ENCODE measurements at regions not wholly inside any gene's neighbourhood (a gene's known extent, or its start where the extent isn't known, plus 50 kb on each side); places are given as distances from the start of the nearest gene placed in this dataset.

DNA sequence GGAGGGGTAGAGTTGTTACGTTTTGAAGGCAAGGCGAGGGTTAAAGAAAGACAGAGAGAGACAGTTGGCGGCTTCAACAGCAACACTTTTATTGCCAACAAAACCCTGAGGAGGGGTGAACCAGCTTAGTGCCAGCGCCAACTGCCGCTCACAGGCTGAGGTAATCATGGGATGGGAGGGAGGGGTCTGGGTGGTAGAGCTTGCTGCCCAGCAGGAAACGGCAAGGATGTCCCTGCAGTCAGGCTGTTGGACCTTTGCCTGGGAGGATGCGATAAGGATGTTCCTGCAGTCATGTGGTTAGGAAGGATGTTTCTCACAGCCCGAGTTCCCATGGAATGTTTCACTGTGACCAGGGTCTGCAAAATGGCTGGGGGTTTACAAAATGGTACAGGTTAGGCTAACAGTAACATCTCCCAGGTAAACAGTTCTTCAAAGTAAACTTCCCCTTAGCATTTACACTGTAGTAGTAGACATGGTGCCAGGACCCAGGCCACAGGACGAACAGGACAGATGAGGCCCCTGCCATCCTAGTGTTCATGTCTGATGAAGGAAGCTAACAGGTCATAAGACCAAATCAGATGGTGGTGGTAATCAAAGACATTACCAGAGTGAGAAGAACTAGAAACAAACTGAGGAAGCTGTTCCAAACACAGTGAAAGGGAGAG is 647.3 kb upstream of the DEFB115 start:
- Histone ChIP-seq H3K9ac (ENCODE audit: low read length) (no peak overlapping the region), H3K4me1 (ENCODE audit: insufficient read depth, low read length) (no peaks in the 10 kb centered on the region), H3K79me2 (ENCODE audit: insufficient read depth, low read length) (no peaks in the 10 kb centered on the region), H4K20me1 (ENCODE audit: insufficient read depth, low read length) (no peaks in the 10 kb centered on the region), H3K4me3 (ENCODE audit: insufficient read depth, low read depth, low read length) (no peak overlapping the region), H3K9me3 (ENCODE audit: insufficient read depth, low read depth, low read length) (peaks cover 16% of the 10 kb centered on the region), H3K27me3 (ENCODE audit: insufficient read depth, low read length) (no peaks in the 10 kb centered on the region), H2AFZ (ENCODE audit: low read depth, low read length) (no peak overlapping the region), H3K27ac (ENCODE audit: low read depth, low read length) (no peak overlapping the region), H3K4me2 (ENCODE audit: low read length) (no peak overlapping the region), H3K36me3 (ENCODE audit: insufficient read depth, low read length) (no peaks in the 10 kb centered on the region)
- Mint-ChIP-seq H3K9me3 (ENCODE audit: unreplicated experiment) (peaks cover 6% of the 10 kb centered on the region), H3K4me3 (ENCODE audit: unreplicated experiment) (no peak overlapping the region), H3K36me3 (ENCODE audit: low read depth, unreplicated experiment) (no peaks in the 10 kb centered on the region), H3K27ac (ENCODE audit: unreplicated experiment) (no peak overlapping the region), H3K4me1 (ENCODE audit: low read depth, unreplicated experiment) (no peaks in the 10 kb centered on the region), H3K27me3 (ENCODE audit: low read depth, unreplicated experiment) (peaks cover 5% of the 10 kb centered on the region)
- DNase-seq (ENCODE audit: low read depth) (no peak), FAIRE-seq (no peak)
- no peak for TF ChIP-seq CTCF (IDR thresholded peaks at IDR 0.05; ENCODE audit: insufficient read depth, low read depth, low read length)
- TF ChIP-seq EZH2 (IDR thresholded peaks at IDR 0.05; ENCODE audit: insufficient read depth, low read length) = no peak

- Histone ChIP-seq H3K4me1 (ENCODE audit: insufficient read depth, low read length) (no peaks in the 10 kb centered on the region), H3K9me3 (ENCODE audit: insufficient read depth, low read depth, low read length) (peaks cover 20% of the 10 kb centered on the region), H3K4me2 (ENCODE audit: low read length) (no peak overlapping the region), H3K4me3 (ENCODE audit: insufficient read depth, low read depth, low read length) (no peak overlapping the region), H3K27ac (ENCODE audit: low read depth, low read length) (no peak overlapping the region), H3K27me3 (ENCODE audit: insufficient read depth, low read length) (no peaks in the 10 kb centered on the region), H3K36me3 (ENCODE audit: insufficient read depth, low read length) (no peaks in the 10 kb centered on the region), H2AFZ (ENCODE audit: low read depth, low read length) (no peak overlapping the region), H3K79me2 (ENCODE audit: insufficient read depth, low read length) (no peaks in the 10 kb centered on the region), H4K20me1 (ENCODE audit: insufficient read depth, low read length) (no peaks in the 10 kb centered on the region), H3K9ac (ENCODE audit: low read length) (no peak overlapping the region)
- Mint-ChIP-seq H3K27ac (ENCODE audit: unreplicated experiment) (no peak overlapping the region), H3K9me3 (ENCODE audit: unreplicated experiment) (peaks cover 6% of the 10 kb centered on the region), H3K4me3 (ENCODE audit: unreplicated experiment) (no peak overlapping the region), H3K27me3 (ENCODE audit: low read depth, unreplicated experiment) (peaks cover 5% of the 10 kb centered on the region), H3K36me3 (ENCODE audit: low read depth, unreplicated experiment) (no peaks in the 10 kb centered on the region), H3K4me1 (ENCODE audit: low read depth, unreplicated experiment) (no peaks in the 10 kb centered on the region)
- FAIRE-seq (no peak), DNase-seq (ENCODE audit: low read depth) (no peak)
- TF ChIP-seq EZH2 (IDR thresholded peaks at IDR 0.05; ENCODE audit: insufficient read depth, low read length) = no peak
- no peak for TF ChIP-seq CTCF (IDR thresholded peaks at IDR 0.05; ENCODE audit: insufficient read depth, low read depth, low read length)
Measured at GRCh38 chr20:30610751-30611150, 646.7 kb upstream of the DEFB115 start.

GRCh38 chr20:30611239-30611984 is 646.1 kb upstream of the DEFB115 start:
- no peaks in the 10 kb centered on the region for H3K36me3 ChIP-seq (ENCODE audit: insufficient read depth, low read length)
- Mint-ChIP-seq H3K4me3 (ENCODE audit: unreplicated experiment) (no peak overlapping the region), H3K27ac (ENCODE audit: unreplicated experiment) (no peak overlapping the region), H3K27me3 (ENCODE audit: low read depth, unreplicated experiment) (peaks cover 5% of the 10 kb centered on the region), H3K36me3 (ENCODE audit: low read depth, unreplicated experiment) (no peaks in the 10 kb centered on the region), H3K4me1 (ENCODE audit: low read depth, unreplicated experiment) (no peaks in the 10 kb centered on the region), H3K9me3 (ENCODE audit: unreplicated experiment) (peaks cover 6% of the 10 kb centered on the region)
- no peak overlapping the region for H3K4me2 ChIP-seq (ENCODE audit: low read length)
- no peak for FAIRE-seq
- no peak for TF ChIP-seq EZH2 (IDR thresholded peaks at IDR 0.05; ENCODE audit: insufficient read depth, low read length)
- no peak for TF ChIP-seq CTCF (IDR thresholded peaks at IDR 0.05; ENCODE audit: insufficient read depth, low read depth, low read length)
- no peaks in the 10 kb centered on the region for H4K20me1 ChIP-seq (ENCODE audit: insufficient read depth, low read length)
- no peaks in the 10 kb centered on the region for H3K4me1 ChIP-seq (ENCODE audit: insufficient read depth, low read length)
- no peak overlapping the region for H3K9ac ChIP-seq (ENCODE audit: low read length)
- peaks cover 26% of the 10 kb centered on the region for H3K9me3 ChIP-seq (ENCODE audit: insufficient read depth, low read depth, low read length)
- no peak overlapping the region for H3K27ac ChIP-seq (ENCODE audit: low read depth, low read length)
- DNase-seq (ENCODE audit: low read depth) = no peak
- H2AFZ ChIP-seq (ENCODE audit: low read depth, low read length) = no peak overlapping the region
- no peaks in the 10 kb centered on the region for H3K27me3 ChIP-seq (ENCODE audit: insufficient read depth, low read length)
- H3K4me3 ChIP-seq (ENCODE audit: insufficient read depth, low read depth, low read length) = no peak overlapping the region
- H3K79me2 ChIP-seq (ENCODE audit: insufficient read depth, low read length) = no peaks in the 10 kb centered on the region

All from astrocyte (in vitro differentiated cells and primary cell).